Vagina (tissue), 2 donors: ENCODE measurements at regions not wholly inside any gene's neighbourhood (a gene's known extent, or its start where the extent isn't known, plus 50 kb on each side); places are given as distances from the start of the nearest gene placed in this dataset.

ENCODE experiments used
- DNase-seq, 2 donors: peaks; one replicate each; pipeline ENCODE4 v3.0.0-alpha.2; 2017; ENCODE audit errors: extremely low spot score in 2 of 2
- H3K27ac ChIP-seq: fragments of 200-600 bp; sonication (generic); one replicate; pipeline ENCODE4 v1.5.1; 2019
- H3K27me3 ChIP-seq: fragments of 200-600 bp; sonication (generic); one replicate; pipeline ENCODE4 v1.5.1; 2019
- H3K36me3 ChIP-seq, 2 donors: fragments of 200-600 bp; sonication (generic); one replicate each; pipeline ENCODE4 v1.5.1; 2017 to 2019
- H3K4me1 ChIP-seq: fragments of 200-600 bp; sonication (generic); one replicate; pipeline ENCODE4 v1.5.1; 2019
- H3K4me3 ChIP-seq, 2 donors: fragments of 200-600 bp; sonication (generic); 1 replicate in 1 of 2; 2 replicates in 1 of 2; pipeline ENCODE4 v1.5.1; 2016 to 2019
- H3K9me3 ChIP-seq: fragments of 200-600 bp; sonication (generic); one replicate; pipeline ENCODE4 v1.5.1; 2019
- CTCF ChIP-seq, 3 experiments: fragments of 450-650 bp in 2 of 3; fragments of 200-600 bp in 1 of 3; sonication (generic) in 1 of 3; IDR thresholded peaks; one replicate each; pipeline ENCODE4 v1.5.1; 2017 to 2019; ENCODE audit warnings: antibody characterized with exemption in 3 of 3, mild to moderate bottlenecking in 2 of 3, moderate library complexity in 2 of 3
- POLR2A ChIP-seq, 2 donors: fragments of 450-650 bp; IDR thresholded peaks; one replicate each; pipeline ENCODE4 v1.6.1; 2017; ENCODE audit warnings: antibody characterized with exemption in 2 of 2, mild to moderate bottlenecking in 2 of 2, moderate library complexity in 2 of 2
- POLR2AphosphoS5 ChIP-seq, 2 donors: sonication (generic); formaldehyde crosslinking; IDR thresholded peaks; one replicate each; pipeline ENCODE4 v1.9.0; 2017; ENCODE audit warnings: antibody characterized with exemption in 2 of 2, mild to moderate bottlenecking in 2 of 2, low read depth in 1 of 2; ENCODE audit not compliant: insufficient read depth in 1 of 2
- intact Hi-C: fragments of 100-400 bp; cut with DNase I; formaldehyde crosslinking; loops from one replicate; pipeline ENCODE4 v1.15.1; 2023

- peak overlapping the region in 1 of 2 donors; percentile 20 for H3K4me3 ChIP-seq
- no peaks in the 10 kb centered on the region for H3K9me3 ChIP-seq
- intact Hi-C loops, result no loop called here
- peaks cover 19% of the 10 kb centered on the region for H3K4me1 ChIP-seq
- TF ChIP-seq CTCF (IDR thresholded peaks at IDR 0.05) (no peak), POLR2AphosphoS5 (IDR thresholded peaks at IDR 0.05; ENCODE audit: insufficient read depth in 1 of 2, low read depth in 1 of 2) (peak in 1 of 2 donors; percentile 89)
- no peak for DNase-seq
- no peaks in the 10 kb centered on the region for H3K36me3 ChIP-seq
- H3K27ac ChIP-seq, result peak overlapping the region; percentile 7
- no peaks in the 10 kb centered on the region for H3K27me3 ChIP-seq
Measured at GRCh38 chr6:138593124-138593877, 94.0 kb upstream of the NHSL1 start.

GRCh38 chr6:138593909-138594757, 94.8 kb upstream of the NHSL1 start:
- no peak for DNase-seq
- no peak for TF ChIP-seq CTCF (IDR thresholded peaks at IDR 0.05)
- intact Hi-C loops, result no loop called here
- Histone ChIP-seq H3K27ac (peak overlapping the region; percentile 7), H3K9me3 (no peaks in the 10 kb centered on the region), H3K4me3 (no peak overlapping the region), H3K4me1 (peaks cover 19% of the 10 kb centered on the region), H3K36me3 (no peaks in the 10 kb centered on the region), H3K27me3 (no peaks in the 10 kb centered on the region)

GRCh38 chr6:138594758-138595140, 95.5 kb upstream of the NHSL1 start:
- no peaks in the 10 kb centered on the region for H3K9me3 ChIP-seq
- no peak for DNase-seq
- intact Hi-C loops, result no loop called here
- TF ChIP-seq POLR2AphosphoS5 (IDR thresholded peaks at IDR 0.05; ENCODE audit: insufficient read depth in 1 of 2, low read depth in 1 of 2), result no peak
- no peak for TF ChIP-seq CTCF (IDR thresholded peaks at IDR 0.05)
- no peaks in the 10 kb centered on the region for H3K27me3 ChIP-seq
- no peak overlapping the region for H3K4me3 ChIP-seq
- no peaks in the 10 kb centered on the region for H3K36me3 ChIP-seq
- H3K4me1 ChIP-seq, result peaks cover 19% of the 10 kb centered on the region
- no peak overlapping the region for H3K27ac ChIP-seq

- Histone ChIP-seq H3K27ac (no peak overlapping the region), H3K9me3 (no peaks in the 10 kb centered on the region), H3K27me3 (no peaks in the 10 kb centered on the region), H3K36me3 (no peaks in the 10 kb centered on the region), H3K4me3 (no peak overlapping the region), H3K4me1 (peaks cover 19% of the 10 kb centered on the region)
- intact Hi-C loops, result no loop called here
- DNase-seq, result no peak
- TF ChIP-seq POLR2AphosphoS5 (IDR thresholded peaks at IDR 0.05; ENCODE audit: insufficient read depth in 1 of 2, low read depth in 1 of 2), result no peak
- TF ChIP-seq CTCF (IDR thresholded peaks at IDR 0.05), result no peak
- TF ChIP-seq POLR2A (IDR thresholded peaks at IDR 0.05), result no peak
Measured at GRCh38 chr6:138596126-138596525, 96.8 kb upstream of the NHSL1 start.

- TF ChIP-seq POLR2AphosphoS5 (IDR thresholded peaks at IDR 0.05; ENCODE audit: insufficient read depth in 1 of 2, low read depth in 1 of 2) (no peak), POLR2A (IDR thresholded peaks at IDR 0.05) (no peak), CTCF (IDR thresholded peaks at IDR 0.05) (no peak)
Measured at GRCh38 chr6:138596591-138596990, 97.3 kb upstream of the NHSL1 start.

More at GRCh38 chr6:138596591-138596990, 97.3 kb upstream of the NHSL1 start:
- peaks cover 19% of the 10 kb centered on the region for H3K4me1 ChIP-seq
- intact Hi-C loops, result no loop called here
- no peak overlapping the region for H3K4me3 ChIP-seq
- no peaks in the 10 kb centered on the region for H3K9me3 ChIP-seq
- no peak overlapping the region for H3K27ac ChIP-seq
- no peaks in the 10 kb centered on the region for H3K27me3 ChIP-seq
- no peak for DNase-seq
- no peaks in the 10 kb centered on the region for H3K36me3 ChIP-seq
